ENCODE measurements at regions not wholly inside any gene's neighbourhood (a gene's known extent, or its start where the extent isn't known, plus 50 kb on each side); places are given as distances from the start of the nearest gene placed in this dataset.

GRCh38 chr2:216308576-216308975 lies 63.7 kb downstream of the MARCHF4 start:
- peak in 2 of 3 donors; percentile 20 to 31 for DNase-seq
- Histone ChIP-seq H3K4me1 (ENCODE audit: control extremely low read depth in 1 of 4, control insufficient read depth in 4 of 4, insufficient read depth in 4 of 4, low read length in 3 of 4) (peaks cover 0 to 28% (median 7%) of the 10 kb centered on the region in 4 experiments), H3K27me3 (replicated peaks in 2 of 5; ENCODE audit: control insufficient read depth in 4 of 5, insufficient read depth in 5 of 5, low read length in 4 of 5) (no peaks in the 10 kb centered on the region), H3K36me3 (ENCODE audit: control insufficient read depth in 4 of 4, insufficient read depth in 4 of 4, low read length in 3 of 4) (no peaks in the 10 kb centered on the region), H3K9me3 (ENCODE audit: control extremely low read depth in 1 of 5, control insufficient read depth in 4 of 5, insufficient read depth in 2 of 5, low read depth in 1 of 5, low read length in 4 of 5) (no peaks in the 10 kb centered on the region), H3K4me3 (ENCODE audit: control insufficient read depth in 1 of 7, extremely low read depth in 1 of 7, insufficient read depth in 4 of 7, low read depth in 2 of 7, low read length in 6 of 7) (no peak overlapping the region), H3K27ac (ENCODE audit: insufficient read depth in 1 of 2, low read depth in 1 of 2, low read length in 2 of 2, poor library complexity in 1 of 2, severe bottlenecking in 2 of 2) (no peak overlapping the region)
- ChIA-PET CTCF (interaction anchor here (1.0 to 2.8 kb wide), 4 partner anchors 9 to 93 kb away, joined by 3 to 6 read pairs (median 4); no protein-coding TSS in a partner anchor), POLR2A (no interaction called here)
- WGBS (ENCODE audit: insufficient coverage): 67% methylated on average over 3 of the region's 5 CpGs

DNA sequence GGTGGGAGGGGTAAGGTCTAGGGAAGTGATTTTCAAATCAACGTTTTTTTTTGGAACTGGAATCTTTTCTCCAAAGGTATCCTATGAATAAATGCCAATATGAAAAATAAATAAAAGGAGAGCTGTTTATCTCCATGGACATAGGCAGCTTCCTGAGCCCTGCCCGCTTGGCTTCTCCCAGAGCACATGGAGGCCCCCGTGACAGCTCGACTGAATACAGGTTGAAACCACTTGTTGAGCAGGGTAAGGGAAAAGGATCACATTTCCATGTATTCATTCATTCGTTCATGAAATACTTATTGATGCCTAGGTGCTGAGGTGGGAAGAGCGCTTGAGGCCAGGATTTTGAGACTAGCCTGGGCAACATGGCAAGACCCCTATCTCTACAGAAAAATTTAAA lies 64.8 kb downstream of the MARCHF4 start:
- ChIA-PET POLR2A (no interaction called here), CTCF (interaction anchor here (1.2 to 2.8 kb wide), 2 partner anchors 8 to 10 kb away, joined by 3 to 6 read pairs; no protein-coding TSS in a partner anchor)
- WGBS (ENCODE audit: insufficient coverage): 100% methylated on average over 3 of the region's 6 CpGs
- no peaks in the 10 kb centered on the region for H3K36me3 ChIP-seq (ENCODE audit: control insufficient read depth in 4 of 4, insufficient read depth in 4 of 4, low read length in 3 of 4)
- no peaks in the 10 kb centered on the region for H3K9me3 ChIP-seq (ENCODE audit: control extremely low read depth in 1 of 5, control insufficient read depth in 4 of 5, insufficient read depth in 2 of 5, low read depth in 1 of 5, low read length in 4 of 5)
- no peak overlapping the region for H3K27ac ChIP-seq (ENCODE audit: insufficient read depth in 1 of 2, low read depth in 1 of 2, low read length in 2 of 2, poor library complexity in 1 of 2, severe bottlenecking in 2 of 2)
- H3K27me3 ChIP-seq (replicated peaks in 2 of 5; ENCODE audit: control insufficient read depth in 4 of 5, insufficient read depth in 5 of 5, low read length in 4 of 5): no peaks in the 10 kb centered on the region
- DNase-seq: no peak
- H3K4me3 ChIP-seq (ENCODE audit: control insufficient read depth in 1 of 7, extremely low read depth in 1 of 7, insufficient read depth in 4 of 7, low read depth in 2 of 7, low read length in 6 of 7): no peak overlapping the region
- H3K4me1 ChIP-seq (ENCODE audit: control extremely low read depth in 1 of 4, control insufficient read depth in 4 of 4, insufficient read depth in 4 of 4, low read length in 3 of 4): peaks cover 0 to 28% (median 7%) of the 10 kb centered on the region in 4 experiments

- no peak overlapping the region for H3K4me3 ChIP-seq (ENCODE audit: control insufficient read depth in 1 of 7, extremely low read depth in 1 of 7, insufficient read depth in 4 of 7, low read depth in 2 of 7, low read length in 6 of 7)
- ChIA-PET POLR2A (no interaction called here), CTCF (interaction anchor here (1.2 to 2.8 kb wide), 2 partner anchors 7 to 11 kb away, joined by 3 to 6 read pairs; no protein-coding TSS in a partner anchor)
- no peaks in the 10 kb centered on the region for H3K27me3 ChIP-seq (replicated peaks in 2 of 5; ENCODE audit: control insufficient read depth in 4 of 5, insufficient read depth in 5 of 5, low read length in 4 of 5)
- peaks cover 0 to 28% (median 7%) of the 10 kb centered on the region in 4 experiments for H3K4me1 ChIP-seq (ENCODE audit: control extremely low read depth in 1 of 4, control insufficient read depth in 4 of 4, insufficient read depth in 4 of 4, low read length in 3 of 4)
- DNase-seq: no peak
- 20% methylated on average over 5 of the region's 6 CpGs for WGBS (ENCODE audit: insufficient coverage)
- no peak overlapping the region for H3K27ac ChIP-seq (ENCODE audit: insufficient read depth in 1 of 2, low read depth in 1 of 2, low read length in 2 of 2, poor library complexity in 1 of 2, severe bottlenecking in 2 of 2)
- no peaks in the 10 kb centered on the region for H3K9me3 ChIP-seq (ENCODE audit: control extremely low read depth in 1 of 5, control insufficient read depth in 4 of 5, insufficient read depth in 2 of 5, low read depth in 1 of 5, low read length in 4 of 5)
- no peaks in the 10 kb centered on the region for H3K36me3 ChIP-seq (ENCODE audit: control insufficient read depth in 4 of 4, insufficient read depth in 4 of 4, low read length in 3 of 4)
Measured at GRCh38 chr2:216306868-216307267, 65.4 kb downstream of the MARCHF4 start.

- Histone ChIP-seq H3K27me3 (replicated peaks in 2 of 5; ENCODE audit: control insufficient read depth in 4 of 5, insufficient read depth in 5 of 5, low read length in 4 of 5) (no peaks in the 10 kb centered on the region), H3K9me3 (ENCODE audit: control extremely low read depth in 1 of 5, control insufficient read depth in 4 of 5, insufficient read depth in 2 of 5, low read depth in 1 of 5, low read length in 4 of 5) (no peaks in the 10 kb centered on the region), H3K4me3 (ENCODE audit: control insufficient read depth in 1 of 7, extremely low read depth in 1 of 7, insufficient read depth in 4 of 7, low read depth in 2 of 7, low read length in 6 of 7) (no peak overlapping the region), H3K4me1 (ENCODE audit: control extremely low read depth in 1 of 4, control insufficient read depth in 4 of 4, insufficient read depth in 4 of 4, low read length in 3 of 4) (peaks cover 0 to 28% (median 7%) of the 10 kb centered on the region in 4 experiments), H3K36me3 (ENCODE audit: control insufficient read depth in 4 of 4, insufficient read depth in 4 of 4, low read length in 3 of 4) (no peaks in the 10 kb centered on the region), H3K27ac (ENCODE audit: insufficient read depth in 1 of 2, low read depth in 1 of 2, low read length in 2 of 2, poor library complexity in 1 of 2, severe bottlenecking in 2 of 2) (no peak overlapping the region)
- ChIA-PET POLR2A (no interaction called here), CTCF (no interaction called here)
- WGBS (ENCODE audit: insufficient coverage): 95% methylated on average over 4 of the region's 4 CpGs
- DNase-seq: no peak
Measured at GRCh38 chr2:216305574-216305973, 66.7 kb downstream of the MARCHF4 start.

GRCh38 chr2:216302981-216303676 lies 69.2 kb downstream of the MARCHF4 start:
- no peak for DNase-seq
- ChIA-PET POLR2A (no interaction called here), CTCF (interaction anchor here (1.1 kb wide), 1 partner anchor 47 kb away, joined by 3 read pairs; no protein-coding TSS in a partner anchor)
- no peak overlapping the region for H3K27ac ChIP-seq (ENCODE audit: insufficient read depth in 1 of 2, low read depth in 1 of 2, low read length in 2 of 2, poor library complexity in 1 of 2, severe bottlenecking in 2 of 2)
- H3K9me3 ChIP-seq (ENCODE audit: control extremely low read depth in 1 of 5, control insufficient read depth in 4 of 5, insufficient read depth in 2 of 5, low read depth in 1 of 5, low read length in 4 of 5): no peaks in the 10 kb centered on the region
- peaks cover 0 to 13% (median 4%) of the 10 kb centered on the region in 4 experiments for H3K4me1 ChIP-seq (ENCODE audit: control extremely low read depth in 1 of 4, control insufficient read depth in 4 of 4, insufficient read depth in 4 of 4, low read length in 3 of 4)
- H3K36me3 ChIP-seq (ENCODE audit: control insufficient read depth in 4 of 4, insufficient read depth in 4 of 4, low read length in 3 of 4): no peaks in the 10 kb centered on the region
- 100% methylated on average over 3 of the region's 3 CpGs for WGBS (ENCODE audit: insufficient coverage)
- H3K27me3 ChIP-seq (replicated peaks in 2 of 5; ENCODE audit: control insufficient read depth in 4 of 5, insufficient read depth in 5 of 5, low read length in 4 of 5): no peaks in the 10 kb centered on the region
- H3K4me3 ChIP-seq (ENCODE audit: control insufficient read depth in 1 of 7, extremely low read depth in 1 of 7, insufficient read depth in 4 of 7, low read depth in 2 of 7, low read length in 6 of 7): no peak overlapping the region

DNA sequence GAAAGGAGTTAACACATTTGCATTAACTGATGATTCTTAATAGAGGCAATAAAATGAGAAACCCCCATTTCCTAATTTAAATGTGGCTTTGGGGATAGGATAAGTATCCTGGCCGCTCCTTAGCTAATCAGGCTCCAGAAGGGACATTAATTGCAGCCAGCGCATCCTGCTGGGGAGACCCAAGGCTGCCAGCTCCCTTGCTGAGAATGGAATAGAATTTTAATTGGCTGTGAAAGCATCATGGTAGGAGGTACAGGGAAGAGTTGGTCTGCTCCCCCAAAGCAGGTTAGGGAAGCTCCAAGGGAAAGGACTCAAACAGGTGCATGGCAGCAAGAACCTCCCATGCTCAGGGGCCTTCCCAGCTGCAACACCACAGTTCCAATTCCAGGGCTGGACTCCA lies 71.4 kb downstream of the MARCHF4 start:
- POLR2A ChIA-PET: no interaction called here
- no peak overlapping the region for H3K4me3 ChIP-seq (ENCODE audit: control insufficient read depth in 1 of 7, extremely low read depth in 1 of 7, insufficient read depth in 4 of 7, low read depth in 2 of 7, low read length in 6 of 7)
- H3K36me3 ChIP-seq (ENCODE audit: control insufficient read depth in 4 of 4, insufficient read depth in 4 of 4, low read length in 3 of 4): no peaks in the 10 kb centered on the region
- H3K4me1 ChIP-seq (ENCODE audit: control extremely low read depth in 1 of 4, control insufficient read depth in 4 of 4, insufficient read depth in 4 of 4, low read length in 3 of 4): peaks cover 0 to 6% (median 0%) of the 10 kb centered on the region in 4 experiments
- DNase-seq: no peak
- no peaks in the 10 kb centered on the region for H3K27me3 ChIP-seq (replicated peaks in 2 of 5; ENCODE audit: control insufficient read depth in 4 of 5, insufficient read depth in 5 of 5, low read length in 4 of 5)
- CTCF ChIA-PET: no interaction called here
- 100% methylated on average over 2 of the region's 2 CpGs for WGBS (ENCODE audit: insufficient coverage)
- no peaks in the 10 kb centered on the region for H3K9me3 ChIP-seq (ENCODE audit: control extremely low read depth in 1 of 5, control insufficient read depth in 4 of 5, insufficient read depth in 2 of 5, low read depth in 1 of 5, low read length in 4 of 5)
- H3K27ac ChIP-seq (ENCODE audit: insufficient read depth in 1 of 2, low read depth in 1 of 2, low read length in 2 of 2, poor library complexity in 1 of 2, severe bottlenecking in 2 of 2): no peak overlapping the region

GRCh38 chr2:216299588-216299987 lies 72.7 kb downstream of the MARCHF4 start:
- CTCF ChIA-PET: interaction anchor here (0.9 to 2.2 kb wide), 2 partner anchors 9 to 10 kb away, joined by 3 to 6 read pairs; no protein-coding TSS in a partner anchor
- Histone ChIP-seq H3K36me3 (ENCODE audit: control insufficient read depth in 4 of 4, insufficient read depth in 4 of 4, low read length in 3 of 4) (no peaks in the 10 kb centered on the region), H3K9me3 (ENCODE audit: control extremely low read depth in 1 of 5, control insufficient read depth in 4 of 5, insufficient read depth in 2 of 5, low read depth in 1 of 5, low read length in 4 of 5) (no peaks in the 10 kb centered on the region), H3K27me3 (replicated peaks in 2 of 5; ENCODE audit: control insufficient read depth in 4 of 5, insufficient read depth in 5 of 5, low read length in 4 of 5) (no peaks in the 10 kb centered on the region), H3K27ac (ENCODE audit: insufficient read depth in 1 of 2, low read depth in 1 of 2, low read length in 2 of 2, poor library complexity in 1 of 2, severe bottlenecking in 2 of 2) (no peak overlapping the region), H3K4me3 (ENCODE audit: control insufficient read depth in 1 of 7, extremely low read depth in 1 of 7, insufficient read depth in 4 of 7, low read depth in 2 of 7, low read length in 6 of 7) (no peak overlapping the region), H3K4me1 (ENCODE audit: control extremely low read depth in 1 of 4, control insufficient read depth in 4 of 4, insufficient read depth in 4 of 4, low read length in 3 of 4) (peaks cover 0 to 6% (median 0%) of the 10 kb centered on the region in 4 experiments)
- DNase-seq: peak in 2 of 3 donors; percentile 31 to 69
- WGBS (ENCODE audit: insufficient coverage): 50% methylated on average over 1 of the region's 1 CpG
- POLR2A ChIA-PET: no interaction called here

Measured in common myeloid progenitor, CD34-positive (primary cell).